HEK293 (cell line): ENCODE measurements at regions not wholly inside any gene's neighbourhood (a gene's known extent, or its start where the extent isn't known, plus 50 kb on each side); places are given as distances from the start of the nearest gene placed in this dataset.

ENCODE experiments used
- CTCF ChIP-seq: fragments of 450-650 bp; formaldehyde crosslinking; IDR thresholded peaks from 2 replicates; pipeline ENCODE4 v1.5.1; 2016; ENCODE audit warnings: missing biosample characterization, missing genetic modification characterization
- TCF7L2 ChIP-seq: IDR thresholded peaks from 2 replicates; pipeline ENCODE4 v1.6.1; 2011; ENCODE audit warnings: low read depth, mild to moderate bottlenecking, inconsistent platforms, low read length, moderate library complexity, borderline replicate concordance
- ZBTB48 ChIP-seq: fragments of 450-650 bp; formaldehyde crosslinking; IDR thresholded peaks from 2 replicates; pipeline ENCODE4 v1.5.1; 2016; ENCODE audit warnings: missing biosample characterization, missing genetic modification characterization
- ZBTB49 ChIP-seq: fragments of 450-650 bp; formaldehyde crosslinking; IDR thresholded peaks from 2 replicates; pipeline ENCODE4 v1.5.1; 2016; ENCODE audit warnings: missing biosample characterization, missing genetic modification characterization, low read depth
- ZFP37 ChIP-seq: fragments of 450-650 bp; formaldehyde crosslinking; IDR thresholded peaks from 2 replicates; pipeline ENCODE4 v1.5.1; 2016; ENCODE audit warnings: missing biosample characterization, missing genetic modification characterization
- ZNF10 ChIP-seq: fragments of 450-650 bp; formaldehyde crosslinking; IDR thresholded peaks from 2 replicates; pipeline ENCODE4 v1.5.1; 2017; ENCODE audit warnings: missing biosample characterization, missing genetic modification characterization
- ZNF558 ChIP-seq: fragments of 450-650 bp; formaldehyde crosslinking; IDR thresholded peaks from 2 replicates; pipeline ENCODE4 v1.5.1; 2016; ENCODE audit warnings: missing biosample characterization, missing genetic modification characterization
- TF ChIP-seq, protein P1 (sequence below): IDR thresholded peaks from 2 replicates; pipeline ENCODE4 v1.6.1; 2011; ENCODE audit warnings: mild to moderate bottlenecking, low read depth, low read length, borderline replicate concordance
- TF ChIP-seq, protein P2 (sequence below): fragments of 450-650 bp; formaldehyde crosslinking; IDR thresholded peaks from 2 replicates; pipeline ENCODE4 v1.5.1; 2016; ENCODE audit warnings: missing biosample characterization, missing genetic modification characterization

DNA sequence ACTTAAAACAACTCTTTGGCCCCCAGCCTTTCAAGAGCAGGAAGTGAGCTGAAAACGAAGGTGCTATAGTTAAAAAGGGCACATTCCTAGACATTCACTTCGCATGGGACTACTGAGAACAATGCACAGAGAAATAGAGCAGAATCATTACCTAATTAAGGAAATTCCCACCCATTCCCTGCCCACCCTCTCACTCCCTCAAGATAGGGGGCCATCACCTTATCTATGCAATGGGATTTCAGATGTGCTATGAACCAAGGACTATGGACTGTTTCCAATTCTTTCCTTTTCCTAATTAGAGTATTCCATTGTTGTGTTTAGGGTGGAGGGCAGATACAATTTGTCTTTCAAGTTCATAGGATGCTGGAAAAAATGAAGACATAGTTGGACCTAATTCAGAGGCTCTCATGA, 476.8 kb downstream of the CETN3 start:
- TF ChIP-seq TCF7L2 (no peak), ZNF558 (tag by site-specific recombination) (no peak), CTCF (tag by site-specific recombination) (no peak), ZBTB48 (tag by site-specific recombination) (no peak), ZBTB49 (tag by site-specific recombination) (no peak), ZFP37 (tag by site-specific recombination) (no peak), ZNF10 (no peak)
- TF ChIP-seq, protein P1, sequence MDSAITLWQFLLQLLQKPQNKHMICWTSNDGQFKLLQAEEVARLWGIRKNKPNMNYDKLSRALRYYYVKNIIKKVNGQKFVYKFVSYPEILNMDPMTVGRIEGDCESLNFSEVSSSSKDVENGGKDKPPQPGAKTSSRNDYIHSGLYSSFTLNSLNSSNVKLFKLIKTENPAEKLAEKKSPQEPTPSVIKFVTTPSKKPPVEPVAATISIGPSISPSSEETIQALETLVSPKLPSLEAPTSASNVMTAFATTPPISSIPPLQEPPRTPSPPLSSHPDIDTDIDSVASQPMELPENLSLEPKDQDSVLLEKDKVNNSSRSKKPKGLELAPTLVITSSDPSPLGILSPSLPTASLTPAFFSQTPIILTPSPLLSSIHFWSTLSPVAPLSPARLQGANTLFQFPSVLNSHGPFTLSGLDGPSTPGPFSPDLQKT = no peak
- TF ChIP-seq, protein P2, sequence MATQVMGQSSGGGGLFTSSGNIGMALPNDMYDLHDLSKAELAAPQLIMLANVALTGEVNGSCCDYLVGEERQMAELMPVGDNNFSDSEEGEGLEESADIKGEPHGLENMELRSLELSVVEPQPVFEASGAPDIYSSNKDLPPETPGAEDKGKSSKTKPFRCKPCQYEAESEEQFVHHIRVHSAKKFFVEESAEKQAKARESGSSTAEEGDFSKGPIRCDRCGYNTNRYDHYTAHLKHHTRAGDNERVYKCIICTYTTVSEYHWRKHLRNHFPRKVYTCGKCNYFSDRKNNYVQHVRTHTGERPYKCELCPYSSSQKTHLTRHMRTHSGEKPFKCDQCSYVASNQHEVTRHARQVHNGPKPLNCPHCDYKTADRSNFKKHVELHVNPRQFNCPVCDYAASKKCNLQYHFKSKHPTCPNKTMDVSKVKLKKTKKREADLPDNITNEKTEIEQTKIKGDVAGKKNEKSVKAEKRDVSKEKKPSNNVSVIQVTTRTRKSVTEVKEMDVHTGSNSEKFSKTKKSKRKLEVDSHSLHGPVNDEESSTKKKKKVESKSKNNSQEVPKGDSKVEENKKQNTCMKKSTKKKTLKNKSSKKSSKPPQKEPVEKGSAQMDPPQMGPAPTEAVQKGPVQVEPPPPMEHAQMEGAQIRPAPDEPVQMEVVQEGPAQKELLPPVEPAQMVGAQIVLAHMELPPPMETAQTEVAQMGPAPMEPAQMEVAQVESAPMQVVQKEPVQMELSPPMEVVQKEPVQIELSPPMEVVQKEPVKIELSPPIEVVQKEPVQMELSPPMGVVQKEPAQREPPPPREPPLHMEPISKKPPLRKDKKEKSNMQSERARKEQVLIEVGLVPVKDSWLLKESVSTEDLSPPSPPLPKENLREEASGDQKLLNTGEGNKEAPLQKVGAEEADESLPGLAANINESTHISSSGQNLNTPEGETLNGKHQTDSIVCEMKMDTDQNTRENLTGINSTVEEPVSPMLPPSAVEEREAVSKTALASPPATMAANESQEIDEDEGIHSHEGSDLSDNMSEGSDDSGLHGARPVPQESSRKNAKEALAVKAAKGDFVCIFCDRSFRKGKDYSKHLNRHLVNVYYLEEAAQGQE (tag by site-specific recombination) = no peak
